AG09309 (cell line): ENCODE measurements at regions not wholly inside any gene's neighbourhood (a gene's known extent, or its start where the extent isn't known, plus 50 kb on each side); places are given as distances from the start of the nearest gene placed in this dataset.

Source experiments
- DNase-seq: peaks from one replicate; pipeline ENCODE4 v3.0.0-alpha.2; 2010; ENCODE audit warnings: low read depth
- H3K4me3 ChIP-seq: 2 replicates; pipeline ENCODE4 v1.5.1; 2011; ENCODE audit warnings: mild to moderate bottlenecking, low read depth, low read length, moderate library complexity; ENCODE audit not compliant: control insufficient read depth
- CTCF ChIP-seq: IDR thresholded peaks from 2 replicates; pipeline ENCODE4 v1.5.1; 2011; ENCODE audit warnings: mild to moderate bottlenecking, low read depth, low read length, inconsistent platforms; ENCODE audit not compliant: insufficient read depth, control insufficient read depth; ENCODE audit errors: missing control alignments

- no peak overlapping the region for H3K4me3 ChIP-seq
- no peak for TF ChIP-seq CTCF
- DNase-seq = no peak
Observed at GRCh38 chr5:60010853-60011252, 117.3 kb upstream of the PDE4D start.

GRCh38 chr5:60010328-60010727 is 116.8 kb upstream of the PDE4D start:
- no peak for TF ChIP-seq CTCF
- no peak for DNase-seq

GRCh38 chr5:60007729-60008128 is 114.2 kb upstream of the PDE4D start:
- no peak for TF ChIP-seq CTCF
- H3K4me3 ChIP-seq = no peak overlapping the region
- DNase-seq = no peak

More at GRCh38 chr5:60010328-60010727, 116.8 kb upstream of the PDE4D start:
- no peak overlapping the region for H3K4me3 ChIP-seq

GRCh38 chr5:59999056-59999455 is 105.5 kb upstream of the PDE4D start:
- no peak for DNase-seq
- no peak overlapping the region for H3K4me3 ChIP-seq
- TF ChIP-seq CTCF = no peak

GRCh38 chr5:59992206-59992605 is 98.7 kb upstream of the PDE4D start:
- no peak overlapping the region for H3K4me3 ChIP-seq
- DNase-seq = no peak
- no peak for TF ChIP-seq CTCF

- TF ChIP-seq CTCF = no peak
- no peak overlapping the region for H3K4me3 ChIP-seq
- no peak for DNase-seq
Observed at GRCh38 chr5:59988396-59988795, 94.9 kb upstream of the PDE4D start.

- DNase-seq = no peak
- no peak for TF ChIP-seq CTCF
- no peak overlapping the region for H3K4me3 ChIP-seq
Observed at GRCh38 chr5:59976342-59976741, 82.8 kb upstream of the PDE4D start.
